ENCODE measurements at regions not wholly inside any gene's neighbourhood (a gene's known extent, or its start where the extent isn't known, plus 50 kb on each side); places are given as distances from the start of the nearest gene placed in this dataset.

GRCh38 chr4:152245680-152246079 is 290.2 kb downstream of the FBXW7 start:
- TF ChIP-seq CTCF (IDR thresholded peaks at IDR 0.05) (no peak), EZH2 (IDR thresholded peaks at IDR 0.05; ENCODE audit: borderline replicate concordance, insufficient read depth, low read depth, low read length, poor library complexity, severe bottlenecking) (no peak)

All from B cell (primary cell).